Stimulated activated CD8-positive, alpha-beta memory T cell treated with anti-CD3 and anti-CD28 coated beads, Interleukin-4, amount 100 ng/mL, for 48 hours (primary cell): ENCODE measurements at regions not wholly inside any gene's neighbourhood (a gene's known extent, or its start where the extent isn't known, plus 50 kb on each side); places are given as distances from the start of the nearest gene placed in this dataset.

Experiments
- DNase-seq: peaks from one replicate; pipeline ENCODE4 v3.0.0-alpha.2; 2020

GRCh38 chr16:87080571-87081167, 236.5 kb downstream of the C16orf95 start:
- DNase-seq = no peak

- no peak for DNase-seq
These were observed 231.8 kb downstream of the C16orf95 start for GRCh38 chr16:87085441-87085840.

DNA sequence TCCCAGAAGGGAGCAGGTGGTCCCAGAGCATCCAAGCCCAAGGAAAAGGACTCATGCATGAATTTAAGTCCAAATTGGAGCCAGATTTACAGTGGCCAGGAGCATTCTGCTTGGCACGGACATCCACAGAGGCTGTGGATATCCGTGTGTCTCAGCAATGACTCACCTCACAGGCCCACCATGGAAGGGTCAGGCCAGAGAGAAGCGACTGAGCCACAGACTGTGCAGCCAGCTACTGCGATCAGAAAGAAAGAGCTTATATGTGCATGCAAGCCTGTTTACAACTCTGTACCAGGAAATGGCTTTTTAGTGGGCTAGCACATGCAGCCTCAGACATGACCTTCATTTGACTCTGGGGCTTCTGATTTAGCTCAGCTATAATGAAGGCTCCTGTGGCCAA, 231.0 kb downstream of the C16orf95 start:
- DNase-seq = no peak

DNA sequence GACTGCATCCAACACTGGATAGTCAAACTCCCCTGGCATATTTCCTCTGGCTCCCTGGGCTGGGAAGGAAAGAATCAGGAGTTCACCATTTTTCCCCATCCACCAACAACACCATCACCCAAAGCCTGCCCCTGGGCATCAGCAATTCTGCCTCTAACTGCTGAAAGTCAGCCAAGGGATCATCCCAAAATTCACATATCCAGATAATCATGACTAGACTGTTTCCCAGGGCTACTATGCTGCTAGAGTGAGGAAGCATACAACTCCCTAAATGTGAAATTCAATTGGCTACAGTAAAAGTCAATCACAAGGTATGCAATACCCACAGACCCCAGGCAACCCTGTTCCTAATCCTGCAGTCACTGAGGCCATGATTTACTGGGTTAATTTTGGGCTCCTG, 230.6 kb downstream of the C16orf95 start:
- DNase-seq = no peak

DNA sequence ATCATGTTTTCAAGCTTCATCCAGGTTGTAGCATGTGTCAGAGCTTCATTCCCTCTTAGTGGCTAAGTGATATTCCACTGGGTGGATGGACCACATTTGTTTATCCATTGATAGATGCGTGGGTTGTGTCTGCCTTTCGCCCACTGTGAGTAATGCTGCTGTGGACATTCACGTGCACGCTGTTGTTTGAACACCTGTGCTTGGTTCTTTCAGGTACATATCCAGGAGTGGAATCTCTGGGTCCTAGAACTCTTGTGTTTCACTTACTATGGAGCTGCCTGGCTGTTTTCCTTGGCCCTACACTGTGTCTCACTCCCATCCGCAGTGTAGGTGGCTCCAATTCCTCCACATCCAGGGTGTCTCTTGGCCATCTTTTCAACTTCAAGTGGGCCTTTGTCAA, 224.2 kb downstream of the C16orf95 start:
- no peak for DNase-seq

DNA sequence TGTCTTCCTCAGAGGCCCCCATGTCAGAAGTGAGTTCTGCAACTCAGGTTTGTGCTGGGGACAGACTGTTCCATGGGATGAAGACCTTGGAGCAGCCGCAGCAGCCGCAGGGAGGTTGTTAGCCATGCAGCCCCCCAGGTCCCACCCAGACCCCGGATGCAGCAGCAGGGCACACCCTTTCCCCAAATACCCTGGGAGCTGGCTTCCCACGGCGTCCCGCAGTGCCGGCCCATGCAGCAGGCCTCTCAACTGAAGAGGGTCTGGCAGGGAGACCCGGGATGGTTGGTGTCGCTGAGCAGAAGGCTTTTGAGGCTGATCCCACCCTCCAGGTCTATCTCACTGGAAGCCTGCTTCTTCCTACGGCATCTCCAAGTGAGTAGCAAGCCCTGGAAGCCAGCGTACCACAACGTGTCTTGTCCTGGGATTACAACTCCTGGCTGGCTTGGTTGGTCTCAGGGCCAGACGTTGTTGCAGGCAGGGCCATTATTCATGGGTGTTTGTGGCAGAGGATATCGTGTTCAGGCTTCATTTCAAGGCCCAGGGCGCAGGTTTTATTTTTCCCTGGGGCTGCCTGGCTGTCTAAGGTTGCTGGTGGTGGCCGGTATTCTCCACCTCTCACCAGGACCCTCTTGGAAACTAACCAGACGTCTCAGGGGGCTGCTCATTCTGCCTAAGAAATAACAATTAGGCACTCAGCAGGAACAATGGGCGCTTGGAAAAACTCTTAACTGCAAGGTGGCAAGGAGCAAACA, 223.2 kb downstream of the C16orf95 start:
- no peak for DNase-seq

DNA sequence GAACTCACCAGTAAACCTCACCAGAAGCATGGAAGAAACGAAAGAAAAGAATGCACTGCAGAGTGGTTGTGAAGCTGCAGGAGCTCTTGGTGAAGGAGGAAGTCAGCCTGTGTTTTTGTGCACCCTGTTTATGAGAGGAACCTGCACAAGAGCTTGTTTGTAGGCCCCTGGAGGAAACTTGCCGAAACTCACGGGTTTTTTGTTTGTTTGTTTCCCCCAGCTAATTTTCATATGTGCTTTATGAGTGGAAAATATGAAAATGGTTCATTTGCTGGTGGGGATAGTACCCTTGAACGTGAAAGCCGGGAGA, 222.7 kb downstream of the C16orf95 start:
- DNase-seq = no peak

DNA sequence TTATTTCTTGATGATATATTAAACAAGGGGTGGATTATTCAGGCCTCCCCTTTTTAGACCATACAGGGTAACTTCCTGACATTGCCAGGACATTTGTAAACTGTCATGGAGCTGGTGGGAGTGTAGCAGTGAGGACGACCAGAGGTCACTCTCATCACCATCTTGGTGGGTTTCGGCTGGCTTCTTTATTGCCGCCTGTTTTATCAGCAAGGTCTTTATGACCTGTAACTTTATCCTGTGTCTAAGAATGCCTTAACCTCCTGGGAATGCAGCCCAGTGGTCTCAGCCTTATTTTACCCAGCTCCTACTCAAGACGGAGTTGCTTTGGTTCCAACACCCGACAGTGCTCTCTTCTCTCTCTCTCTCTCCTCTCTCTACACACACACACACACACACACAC, 221.9 kb downstream of the C16orf95 start:
- no peak for DNase-seq

- DNase-seq = no peak
These were observed 220.4 kb downstream of the C16orf95 start for GRCh38 chr16:87096746-87097333.

- DNase-seq = no peak
These were observed 218.8 kb downstream of the C16orf95 start for GRCh38 chr16:87098361-87098760.

DNA sequence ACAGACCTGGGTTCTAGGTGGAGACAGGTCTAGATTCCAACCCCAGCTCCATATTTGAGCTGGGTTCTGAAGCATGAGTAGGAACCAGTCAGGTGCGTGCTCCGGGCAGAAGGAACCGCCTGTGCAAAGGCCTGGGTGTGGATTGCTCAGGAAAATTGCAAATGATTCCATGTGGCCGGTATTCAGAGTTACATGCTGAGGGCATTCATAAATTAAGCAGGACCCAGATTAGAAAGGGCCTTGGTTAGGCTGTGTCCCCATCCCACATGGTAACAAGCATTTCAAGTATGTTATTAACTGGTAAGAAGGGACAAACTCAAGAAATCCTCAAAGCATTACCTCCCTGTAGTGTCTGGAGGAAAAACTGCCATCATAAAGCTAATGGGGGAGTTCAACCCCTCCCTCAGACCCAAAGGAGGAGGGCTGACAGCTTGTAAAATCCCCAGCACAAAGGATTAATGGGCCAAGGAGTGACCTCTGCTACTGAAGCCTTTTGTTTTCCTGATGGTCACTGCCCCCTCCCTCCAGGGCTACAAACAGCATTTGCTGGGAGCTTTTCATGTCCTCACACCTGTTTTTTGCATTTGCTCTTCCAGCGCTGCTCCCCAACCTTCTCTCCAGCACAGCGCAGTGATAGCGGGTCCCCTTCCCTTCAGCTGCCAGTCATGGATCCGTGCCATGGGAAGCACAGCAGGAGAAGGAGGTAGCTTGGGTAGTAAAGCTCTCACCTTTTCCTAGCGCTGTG, 218.0 kb downstream of the C16orf95 start:
- DNase-seq = no peak

DNA sequence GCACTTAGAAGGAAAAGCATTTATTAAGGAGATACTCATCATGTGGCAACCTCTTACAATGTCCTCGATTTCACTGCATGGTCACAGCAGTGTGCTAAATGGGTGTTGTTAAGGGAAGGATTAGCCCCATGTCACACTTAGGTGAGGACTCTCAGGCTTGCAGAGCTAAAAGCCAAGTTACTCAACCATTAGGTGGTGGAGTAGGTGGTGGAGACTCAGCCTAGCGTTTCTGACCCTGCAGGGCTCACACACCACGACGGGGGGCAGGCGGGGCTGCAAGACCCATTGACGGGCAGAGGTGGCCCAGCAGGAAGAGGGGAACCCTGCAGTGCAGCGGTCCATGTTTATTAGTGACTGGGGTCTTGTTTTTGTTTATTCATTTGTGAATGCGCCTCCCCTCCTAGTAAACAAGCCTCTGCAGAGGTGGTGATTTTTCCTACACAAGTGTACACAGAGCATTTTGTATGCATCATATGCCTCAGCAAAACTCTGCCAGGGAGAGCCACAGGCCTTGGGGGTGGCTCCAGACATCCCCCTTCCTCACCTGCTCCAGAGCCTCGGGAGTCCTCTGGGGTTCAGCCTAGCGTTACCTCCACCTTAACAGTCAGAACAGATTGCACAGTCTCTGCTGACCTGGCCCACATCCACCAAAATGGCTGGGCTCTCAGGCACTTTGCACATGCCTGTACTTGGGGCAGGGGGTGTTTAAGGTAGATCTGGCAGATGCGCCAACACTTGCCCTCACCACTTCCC, 216.7 kb downstream of the C16orf95 start:
- DNase-seq = no peak

GRCh38 chr16:87101903-87102302, 215.3 kb downstream of the C16orf95 start:
- no peak for DNase-seq

- no peak for DNase-seq
These were observed 210.0 kb downstream of the C16orf95 start for GRCh38 chr16:87107201-87107600.

DNA sequence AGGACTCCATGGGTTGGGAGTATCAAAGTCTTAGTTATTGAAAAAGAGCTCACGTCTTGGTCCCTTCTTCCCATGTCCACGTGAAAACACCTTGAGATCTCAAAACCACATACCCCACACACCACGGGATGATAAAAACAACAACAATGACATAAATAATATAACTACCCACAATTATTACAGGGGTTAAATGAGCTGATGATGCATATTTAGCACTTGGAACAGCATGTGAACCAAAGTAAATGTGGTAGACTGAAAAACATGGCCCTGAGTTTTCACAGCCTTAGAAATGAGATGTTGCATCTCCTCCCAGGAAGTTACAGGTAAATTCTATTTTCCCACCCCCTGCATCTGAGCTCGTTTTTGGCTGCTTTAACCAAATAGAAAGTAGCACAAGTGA, 208.9 kb downstream of the C16orf95 start:
- no peak for DNase-seq

DNA sequence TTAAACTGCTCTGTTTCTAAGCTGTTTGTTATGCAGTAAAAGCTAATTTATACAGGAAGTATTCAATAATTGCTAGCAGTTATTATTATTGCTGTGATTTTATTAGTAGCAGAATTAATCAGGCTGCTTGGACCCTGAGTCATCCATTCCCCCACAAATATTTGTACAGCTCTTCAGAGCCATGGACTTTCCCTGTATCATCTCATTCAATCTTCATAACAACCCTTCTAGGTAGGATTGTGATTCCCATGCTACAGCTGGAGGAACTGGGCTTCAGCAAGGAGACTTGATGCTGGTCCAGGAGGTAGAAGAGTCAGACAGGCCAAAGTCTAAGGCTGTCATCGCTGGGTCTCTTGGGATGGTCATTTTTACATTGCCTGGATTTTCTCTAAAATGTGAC, 208.3 kb downstream of the C16orf95 start:
- no peak for DNase-seq

DNA sequence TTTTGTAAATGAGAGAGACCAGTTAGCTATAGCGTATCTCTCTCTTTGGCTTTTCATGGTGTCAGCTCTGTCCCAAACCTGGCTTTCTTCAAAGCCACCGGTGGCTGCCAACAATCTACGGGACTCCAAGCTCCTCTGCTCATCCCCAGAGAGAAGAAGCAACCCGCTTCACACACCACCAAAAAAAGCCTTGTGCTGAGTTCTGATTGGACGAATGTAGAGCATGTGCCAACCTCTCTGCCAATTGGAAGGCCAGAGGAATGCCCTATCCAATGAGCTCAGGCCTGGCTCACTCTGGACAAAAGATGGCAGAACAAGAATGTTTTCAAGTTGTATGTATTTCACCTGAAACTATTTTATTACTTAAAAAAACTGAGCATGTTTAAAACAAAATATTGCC, 202.4 kb downstream of the C16orf95 start:
- DNase-seq = no peak

- no peak for DNase-seq
These were observed 201.5 kb downstream of the C16orf95 start for GRCh38 chr16:87115646-87116045.

- no peak for DNase-seq
These were observed 199.3 kb downstream of the C16orf95 start for GRCh38 chr16:87117936-87118335.

DNA sequence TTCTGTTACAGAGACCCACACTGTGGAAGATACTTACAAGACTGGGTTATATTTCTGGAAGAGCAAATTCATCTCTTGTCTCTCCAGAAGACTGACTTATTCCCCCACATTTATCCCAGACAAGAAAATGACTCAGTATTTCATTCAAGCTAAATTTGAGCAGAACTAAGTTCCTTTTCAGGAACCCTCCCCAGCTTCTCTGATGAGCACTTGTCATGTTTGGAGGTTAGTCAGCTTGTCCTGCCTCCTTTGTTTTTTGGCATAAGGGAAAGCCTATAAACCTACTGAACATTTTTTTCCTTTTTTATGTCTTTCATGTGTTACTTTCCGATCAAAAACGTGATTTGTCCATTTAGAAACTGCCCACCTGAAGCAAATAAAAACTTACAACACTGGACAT, 198.0 kb downstream of the C16orf95 start:
- DNase-seq = no peak

DNA sequence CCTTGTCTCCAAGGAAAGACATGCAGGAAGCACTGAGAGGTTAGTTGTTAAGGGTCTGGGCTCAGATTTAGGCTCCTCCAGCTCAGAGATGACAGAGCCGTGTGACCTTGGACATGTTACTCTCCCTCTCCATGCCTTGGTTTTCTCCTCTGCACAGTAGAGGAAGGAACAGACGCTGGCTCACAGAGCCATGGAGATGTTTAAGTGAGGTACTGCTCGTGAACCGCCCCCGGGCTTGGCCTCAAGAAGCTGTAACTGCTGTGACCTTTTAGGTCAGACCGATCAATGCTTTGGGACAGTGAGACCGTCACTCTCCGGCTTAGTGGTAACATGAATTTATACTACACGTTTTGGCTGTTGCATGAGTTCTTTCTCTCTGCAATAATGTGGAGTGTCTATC, 197.4 kb downstream of the C16orf95 start:
- DNase-seq = no peak

GRCh38 chr16:87121816-87122215, 195.4 kb downstream of the C16orf95 start:
- no peak for DNase-seq

DNA sequence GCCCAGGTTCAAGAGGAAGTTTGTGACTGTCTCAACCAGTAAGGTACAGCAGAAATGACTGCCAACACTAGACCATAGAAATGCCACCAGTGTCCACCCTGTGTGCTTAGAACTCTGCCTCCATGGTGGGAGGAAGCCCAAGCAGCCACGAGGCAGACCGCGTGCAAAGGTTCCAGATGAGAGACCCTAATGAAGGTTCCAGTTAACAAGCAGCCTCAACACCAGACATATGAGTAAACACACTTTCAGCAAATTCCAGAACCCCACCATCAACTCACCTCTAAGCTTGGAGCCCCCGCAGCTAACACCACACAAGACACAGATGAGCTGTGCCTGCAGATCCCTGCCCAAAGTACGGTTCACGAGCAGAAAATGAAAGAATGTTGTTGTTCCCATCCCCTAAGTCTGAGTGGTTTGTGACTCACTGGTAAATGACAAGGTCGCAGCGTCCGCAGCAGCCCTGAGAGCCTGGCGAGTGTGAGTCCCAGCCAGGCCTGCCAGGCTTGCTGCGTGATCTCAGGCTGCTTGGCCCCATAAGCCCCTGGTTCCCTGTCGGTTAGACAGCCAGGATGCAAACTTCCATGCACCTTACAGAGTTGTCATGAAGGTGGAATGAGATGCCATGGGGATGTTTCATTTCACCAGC, 193.7 kb downstream of the C16orf95 start:
- no peak for DNase-seq
